DMS153 (cell line): ENCODE measurements at regions not wholly inside any gene's neighbourhood (a gene's known extent, or its start where the extent isn't known, plus 50 kb on each side); places are given as distances from the start of the nearest gene placed in this dataset.
"Not testable (repeated sequence)": the region's sequence is repeated elsewhere in the genome, so short reads cannot be mapped to it uniquely, and the experiment has no call there.

Experiments
- DNase-seq: peaks from one replicate; lab custom pipeline; 2025; lab: John Stamatoyannopoulos, UW

GRCh38 chr12:74391283-74391682 lies 146.4 kb upstream of the ATXN7L3B start:
- no peak for DNase-seq

- no peak for DNase-seq
These were observed 144.4 kb upstream of the ATXN7L3B start for GRCh38 chr12:74393272-74393671.

- no peak for DNase-seq
These were observed 143.0 kb upstream of the ATXN7L3B start for GRCh38 chr12:74394647-74395046.

GRCh38 chr12:74401035-74401434 lies 136.6 kb upstream of the ATXN7L3B start:
- no peak for DNase-seq

- no peak for DNase-seq
These were observed 135.7 kb upstream of the ATXN7L3B start for GRCh38 chr12:74401966-74402365.

- DNase-seq, result not testable (repeated sequence)
These were observed 134.5 kb upstream of the ATXN7L3B start for GRCh38 chr12:74403221-74403470.

- DNase-seq, result no peak
These were observed 129.0 kb upstream of the ATXN7L3B start for GRCh38 chr12:74408601-74409166.

GRCh38 chr12:74412606-74413230 lies 124.9 kb upstream of the ATXN7L3B start:
- no peak for DNase-seq

GRCh38 chr12:74415633-74416032 lies 122.0 kb upstream of the ATXN7L3B start:
- peak; percentile 7 for DNase-seq

GRCh38 chr12:74418573-74418972 lies 119.1 kb upstream of the ATXN7L3B start:
- no peak for DNase-seq

GRCh38 chr12:74424778-74425177 lies 112.9 kb upstream of the ATXN7L3B start:
- DNase-seq, result no peak

- DNase-seq, result no peak
These were observed 111.5 kb upstream of the ATXN7L3B start for GRCh38 chr12:74426091-74426490.

- no peak for DNase-seq
These were observed 108.1 kb upstream of the ATXN7L3B start for GRCh38 chr12:74429535-74429934.

GRCh38 chr12:74431801-74432200 lies 105.8 kb upstream of the ATXN7L3B start:
- DNase-seq, result no peak

GRCh38 chr12:74440469-74440868 lies 97.2 kb upstream of the ATXN7L3B start:
- DNase-seq, result no peak

- no peak for DNase-seq
These were observed 95.8 kb upstream of the ATXN7L3B start for GRCh38 chr12:74441872-74442271.

- DNase-seq, result no peak
These were observed 91.2 kb upstream of the ATXN7L3B start for GRCh38 chr12:74446466-74446865.

GRCh38 chr12:74449872-74450271 lies 87.8 kb upstream of the ATXN7L3B start:
- DNase-seq, result no peak

GRCh38 chr12:74454109-74454508 lies 83.5 kb upstream of the ATXN7L3B start:
- DNase-seq, result no peak

- no peak for DNase-seq
These were observed 82.2 kb upstream of the ATXN7L3B start for GRCh38 chr12:74455429-74455828.

GRCh38 chr12:74456431-74456830 lies 81.2 kb upstream of the ATXN7L3B start:
- DNase-seq, result no peak

- DNase-seq, result no peak
These were observed 69.2 kb upstream of the ATXN7L3B start for GRCh38 chr12:74468401-74468800.

- DNase-seq, result no peak
These were observed 61.4 kb upstream of the ATXN7L3B start for GRCh38 chr12:74476234-74476633.

- no peak for DNase-seq
These were observed 56.6 kb upstream of the ATXN7L3B start for GRCh38 chr12:74481078-74481477.
